ENCODE measurements at regions not wholly inside any gene's neighbourhood (a gene's known extent, or its start where the extent isn't known, plus 50 kb on each side); places are given as distances from the start of the nearest gene placed in this dataset.

GRCh38 chr13:22495819-22496218 lies 685.0 kb upstream of the SGCG start:
- Mint-ChIP-seq H3K27ac (no peak overlapping the region), H3K4me3 (no peak overlapping the region), H3K27me3 (no peaks in the 10 kb centered on the region), H3K9me3 (peaks cover 0 to 3% of the 10 kb centered on the region in 2 donors), H3K36me3 (no peaks in the 10 kb centered on the region), H3K4me1 (no peaks in the 10 kb centered on the region)
- ATAC-seq (replicated peaks) (no peak), DNase-seq (no peak)

- no peak overlapping the region for H3K27ac Mint-ChIP-seq
- H3K36me3 Mint-ChIP-seq = no peaks in the 10 kb centered on the region
- no peaks in the 10 kb centered on the region for H3K4me1 Mint-ChIP-seq
- no peaks in the 10 kb centered on the region for H3K27me3 Mint-ChIP-seq
- DNase-seq = no peak
- no peak for ATAC-seq (replicated peaks)
- no peak overlapping the region for H3K4me3 Mint-ChIP-seq
- peaks cover 0 to 2% of the 10 kb centered on the region in 2 donors for H3K9me3 Mint-ChIP-seq
These were observed 683.8 kb upstream of the SGCG start for GRCh38 chr13:22496803-22497508.

GRCh38 chr13:22497991-22498780 lies 682.6 kb upstream of the SGCG start:
- H3K9me3 Mint-ChIP-seq = no peaks in the 10 kb centered on the region
- H3K36me3 Mint-ChIP-seq = no peaks in the 10 kb centered on the region
- no peaks in the 10 kb centered on the region for H3K27me3 Mint-ChIP-seq
- H3K4me3 Mint-ChIP-seq = no peak overlapping the region
- H3K27ac Mint-ChIP-seq = no peak overlapping the region
- H3K4me1 Mint-ChIP-seq = no peaks in the 10 kb centered on the region
- ATAC-seq (replicated peaks) = no peak
- DNase-seq = no peak

GRCh38 chr13:22499919-22500318 lies 680.9 kb upstream of the SGCG start:
- Mint-ChIP-seq H3K36me3 (no peaks in the 10 kb centered on the region), H3K27me3 (no peaks in the 10 kb centered on the region), H3K9me3 (no peaks in the 10 kb centered on the region), H3K27ac (no peak overlapping the region), H3K4me1 (no peaks in the 10 kb centered on the region), H3K4me3 (no peak overlapping the region)
- ATAC-seq (replicated peaks) = no peak
- no peak for DNase-seq

- Mint-ChIP-seq H3K36me3 (no peaks in the 10 kb centered on the region), H3K27me3 (no peaks in the 10 kb centered on the region), H3K27ac (no peak overlapping the region), H3K4me3 (no peak overlapping the region), H3K4me1 (no peaks in the 10 kb centered on the region), H3K9me3 (no peaks in the 10 kb centered on the region)
- ATAC-seq (replicated peaks) (no peak), DNase-seq (no peak)
These were observed 675.3 kb upstream of the SGCG start for GRCh38 chr13:22505489-22505888.

GRCh38 chr13:22506096-22506691 lies 674.6 kb upstream of the SGCG start:
- no peak overlapping the region for H3K27ac Mint-ChIP-seq
- no peak for ATAC-seq (replicated peaks)
- H3K4me3 Mint-ChIP-seq = no peak overlapping the region
- no peaks in the 10 kb centered on the region for H3K36me3 Mint-ChIP-seq
- no peaks in the 10 kb centered on the region for H3K27me3 Mint-ChIP-seq
- no peaks in the 10 kb centered on the region for H3K9me3 Mint-ChIP-seq
- no peaks in the 10 kb centered on the region for H3K4me1 Mint-ChIP-seq
- DNase-seq = no peak

- Mint-ChIP-seq H3K27ac (no peak overlapping the region), H3K4me1 (no peaks in the 10 kb centered on the region), H3K27me3 (no peaks in the 10 kb centered on the region), H3K9me3 (peaks cover 0 to 3% of the 10 kb centered on the region in 2 donors), H3K36me3 (no peaks in the 10 kb centered on the region), H3K4me3 (no peak overlapping the region)
- DNase-seq (no peak), ATAC-seq (replicated peaks) (no peak)
These were observed 663.2 kb upstream of the SGCG start for GRCh38 chr13:22517544-22517943.

- no peaks in the 10 kb centered on the region for H3K36me3 Mint-ChIP-seq
- no peaks in the 10 kb centered on the region for H3K27me3 Mint-ChIP-seq
- H3K27ac Mint-ChIP-seq = no peak overlapping the region
- peaks cover 2 to 8% of the 10 kb centered on the region in 2 donors for H3K9me3 Mint-ChIP-seq
- ATAC-seq (replicated peaks) (no peak), DNase-seq (no peak)
- no peaks in the 10 kb centered on the region for H3K4me1 Mint-ChIP-seq
- H3K4me3 Mint-ChIP-seq = no peak overlapping the region
These were observed 643.9 kb upstream of the SGCG start for GRCh38 chr13:22536851-22537250.

- H3K36me3 Mint-ChIP-seq = no peaks in the 10 kb centered on the region
- ATAC-seq (replicated peaks) = no peak
These were observed 642.4 kb upstream of the SGCG start for GRCh38 chr13:22538400-22538799.

GRCh38 chr13:22549126-22549525 lies 631.7 kb upstream of the SGCG start:
- peaks cover 5 to 6% of the 10 kb centered on the region in 2 donors for H3K9me3 Mint-ChIP-seq
- no peaks in the 10 kb centered on the region for H3K4me1 Mint-ChIP-seq

More at GRCh38 chr13:22538400-22538799, 642.4 kb upstream of the SGCG start:
- Mint-ChIP-seq H3K4me3 (no peak overlapping the region), H3K9me3 (peaks cover 0 to 4% of the 10 kb centered on the region in 2 donors), H3K27ac (no peak overlapping the region), H3K4me1 (no peaks in the 10 kb centered on the region), H3K27me3 (no peaks in the 10 kb centered on the region)
- no peak for DNase-seq

GRCh38 chr13:22561581-22561980 lies 619.2 kb upstream of the SGCG start:
- Mint-ChIP-seq H3K4me3 (no peak overlapping the region), H3K36me3 (peaks cover 0 to 1% of the 10 kb centered on the region in 2 donors), H3K4me1 (no peaks in the 10 kb centered on the region), H3K9me3 (peaks cover 8 to 11% of the 10 kb centered on the region in 2 donors), H3K27ac (no peak overlapping the region), H3K27me3 (no peaks in the 10 kb centered on the region)
- DNase-seq (no peak), ATAC-seq (replicated peaks) (no peak)

More at GRCh38 chr13:22549126-22549525, 631.7 kb upstream of the SGCG start:
- DNase-seq (no peak), ATAC-seq (replicated peaks) (no peak)
- no peaks in the 10 kb centered on the region for H3K36me3 Mint-ChIP-seq
- H3K4me3 Mint-ChIP-seq = no peak overlapping the region
- H3K27me3 Mint-ChIP-seq = no peaks in the 10 kb centered on the region
- H3K27ac Mint-ChIP-seq = no peak overlapping the region

GRCh38 chr13:22562116-22562515 lies 618.7 kb upstream of the SGCG start:
- no peaks in the 10 kb centered on the region for H3K27me3 Mint-ChIP-seq
- no peak overlapping the region for H3K4me3 Mint-ChIP-seq
- no peaks in the 10 kb centered on the region for H3K4me1 Mint-ChIP-seq
- H3K9me3 Mint-ChIP-seq = peaks cover 8 to 9% of the 10 kb centered on the region in 2 donors
- peaks cover 0 to 1% of the 10 kb centered on the region in 2 donors for H3K36me3 Mint-ChIP-seq
- DNase-seq (no peak), ATAC-seq (replicated peaks) (no peak)
- no peak overlapping the region for H3K27ac Mint-ChIP-seq

GRCh38 chr13:22563272-22563671 lies 617.5 kb upstream of the SGCG start:
- no peak for ATAC-seq (replicated peaks)
- H3K4me1 Mint-ChIP-seq = no peaks in the 10 kb centered on the region
- H3K36me3 Mint-ChIP-seq = peaks cover 0 to 1% of the 10 kb centered on the region in 2 donors
- H3K9me3 Mint-ChIP-seq = peaks cover 8 to 9% of the 10 kb centered on the region in 2 donors
- no peak for DNase-seq
- H3K4me3 Mint-ChIP-seq = no peak overlapping the region
- no peak overlapping the region for H3K27ac Mint-ChIP-seq
- no peaks in the 10 kb centered on the region for H3K27me3 Mint-ChIP-seq

GRCh38 chr13:22569811-22570210 lies 611.0 kb upstream of the SGCG start:
- DNase-seq = no peak
- no peaks in the 10 kb centered on the region for H3K36me3 Mint-ChIP-seq
- no peaks in the 10 kb centered on the region for H3K4me1 Mint-ChIP-seq
- H3K4me3 Mint-ChIP-seq = no peak overlapping the region
- H3K9me3 Mint-ChIP-seq = peaks cover 0 to 3% of the 10 kb centered on the region in 2 donors
- no peak overlapping the region for H3K27ac Mint-ChIP-seq
- no peaks in the 10 kb centered on the region for H3K27me3 Mint-ChIP-seq
- no peak for ATAC-seq (replicated peaks)

GRCh38 chr13:22589880-22590279 lies 590.9 kb upstream of the SGCG start:
- Mint-ChIP-seq H3K27me3 (no peaks in the 10 kb centered on the region), H3K4me3 (no peak overlapping the region), H3K9me3 (peaks cover 6 to 10% of the 10 kb centered on the region in 2 donors), H3K27ac (no peak overlapping the region), H3K4me1 (no peaks in the 10 kb centered on the region), H3K36me3 (no peaks in the 10 kb centered on the region)
- DNase-seq = no peak
- ATAC-seq (replicated peaks) = no peak

Data from stimulated activated naive B cell treated with anti-CD40 and anti-IgM and Interleukin-4, amounts not matched to agents 10 μg/mL and 1 μg/mL and 100 μg/mL, for 72 hours (primary cell).